ENCODE measurements at regions not wholly inside any gene's neighbourhood (a gene's known extent, or its start where the extent isn't known, plus 50 kb on each side); places are given as distances from the start of the nearest gene placed in this dataset.

DNA sequence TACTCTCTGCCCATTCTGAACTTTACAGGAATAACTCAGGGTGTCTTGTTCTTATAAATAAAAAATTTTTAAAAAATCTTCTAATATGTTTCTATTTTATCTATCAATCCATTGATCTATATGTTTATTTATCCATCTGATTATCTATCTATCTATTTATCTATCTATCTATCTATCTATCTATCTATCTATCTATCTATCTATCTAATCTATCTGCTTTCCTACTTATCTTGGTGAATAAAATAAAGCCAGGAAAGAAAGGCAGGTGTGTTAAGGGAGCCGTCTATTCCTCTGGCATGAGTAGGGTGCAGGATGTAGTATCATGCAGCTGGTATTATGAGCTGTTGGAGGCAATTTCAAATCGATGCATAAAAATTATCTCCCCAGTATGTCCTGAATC is 153.0 kb downstream of the FOXA2 start:
- no peak for DNase-seq (ENCODE audit: low read depth in 2 of 2)

DNA sequence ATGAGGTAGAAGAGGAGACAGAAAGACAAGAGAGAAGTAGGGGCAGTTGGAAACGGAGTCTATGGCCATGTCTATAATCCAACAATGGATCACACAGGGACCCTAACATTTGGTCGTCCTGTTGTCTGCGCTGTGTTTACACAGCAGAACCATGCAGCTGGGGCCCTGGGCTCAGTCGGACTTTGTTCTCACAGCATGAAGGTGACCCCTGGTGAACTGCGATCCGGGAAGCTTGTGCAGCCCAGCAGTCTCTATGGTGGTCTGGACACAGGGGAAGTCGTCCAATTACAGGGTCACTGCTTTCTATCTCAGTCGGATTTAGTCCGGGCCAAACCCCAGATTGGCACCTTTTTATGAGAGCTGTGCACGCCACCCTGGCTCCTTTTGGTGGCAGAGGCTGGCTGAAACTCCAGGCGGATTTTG is 153.6 kb downstream of the FOXA2 start:
- no peak for DNase-seq (ENCODE audit: low read depth in 2 of 2)

DNA sequence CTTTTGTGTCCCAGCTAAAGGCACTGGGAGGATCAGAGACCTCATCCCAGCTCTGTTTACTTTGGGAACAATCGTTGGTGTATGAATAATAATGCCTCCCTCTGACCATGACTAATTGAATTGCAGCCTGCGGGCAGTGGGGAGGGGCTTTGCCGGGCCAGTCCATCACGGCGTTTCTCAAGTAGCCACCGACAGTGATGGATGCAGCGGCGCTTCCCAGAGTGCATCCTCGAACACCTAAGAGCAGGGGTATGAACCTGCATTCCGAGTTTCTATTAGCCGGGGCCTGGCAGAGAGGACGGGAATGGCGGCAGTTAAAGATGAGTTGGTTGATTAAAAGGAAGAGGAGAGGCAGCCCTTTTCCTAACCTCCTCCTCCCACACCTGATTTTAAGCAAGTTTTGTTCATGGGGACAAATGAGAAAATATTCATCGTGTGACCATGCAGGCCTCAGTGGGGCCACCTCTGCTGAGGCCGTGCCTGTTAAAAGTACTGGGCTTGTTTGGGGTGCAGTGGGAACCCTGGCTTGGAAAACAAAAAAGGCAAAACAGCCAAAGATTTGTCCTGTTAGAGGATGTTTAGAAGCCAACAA is 154.1 kb downstream of the FOXA2 start:
- no peak for DNase-seq (ENCODE audit: low read depth in 2 of 2)

DNA sequence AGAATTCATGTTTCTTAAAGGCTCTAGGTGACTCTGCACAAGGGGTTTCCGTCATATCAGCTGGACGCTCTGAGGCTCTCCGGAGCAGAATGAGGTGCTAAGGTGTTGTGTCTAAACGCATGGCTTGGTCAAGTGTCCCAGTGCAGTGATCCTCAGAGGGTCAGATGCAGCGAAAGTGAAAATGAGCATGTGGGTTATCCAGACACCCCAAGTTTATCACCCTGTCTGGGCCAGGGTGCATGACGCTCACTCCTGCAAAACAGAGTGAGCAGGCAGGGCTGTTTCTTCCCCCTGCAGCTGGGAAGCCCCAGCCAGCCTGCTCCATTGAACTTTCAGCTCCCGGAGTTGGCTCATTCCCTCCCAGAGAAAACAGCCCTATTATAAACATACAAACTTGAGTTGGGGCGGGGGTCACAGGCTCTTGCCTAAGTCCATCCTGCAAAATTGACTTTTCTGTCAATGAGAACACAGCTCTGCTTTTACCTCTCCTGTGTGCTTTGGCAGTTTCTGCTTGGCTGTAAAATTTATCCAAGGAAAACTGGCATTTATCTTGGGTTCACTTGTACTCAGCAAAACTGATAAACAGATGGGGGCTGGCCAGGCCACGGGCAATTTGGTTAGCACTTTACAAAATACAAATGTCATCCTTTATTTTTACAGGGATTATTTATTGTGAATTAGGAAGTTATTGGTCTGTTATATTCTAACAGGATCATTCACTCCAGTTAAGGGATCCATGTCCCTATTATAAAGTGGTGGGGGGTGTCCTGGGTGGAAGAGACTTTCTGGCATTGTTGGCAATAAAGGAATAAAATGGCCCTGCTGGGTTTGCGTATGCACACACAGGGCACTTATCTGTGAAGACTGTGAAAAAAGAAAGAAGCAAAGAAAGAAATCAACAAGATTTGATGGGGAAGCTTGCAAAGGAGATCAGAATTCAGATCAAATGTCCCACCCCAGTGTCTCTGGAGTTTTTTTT is 154.9 kb downstream of the FOXA2 start:
- no peak for DNase-seq (ENCODE audit: low read depth in 2 of 2)

DNA sequence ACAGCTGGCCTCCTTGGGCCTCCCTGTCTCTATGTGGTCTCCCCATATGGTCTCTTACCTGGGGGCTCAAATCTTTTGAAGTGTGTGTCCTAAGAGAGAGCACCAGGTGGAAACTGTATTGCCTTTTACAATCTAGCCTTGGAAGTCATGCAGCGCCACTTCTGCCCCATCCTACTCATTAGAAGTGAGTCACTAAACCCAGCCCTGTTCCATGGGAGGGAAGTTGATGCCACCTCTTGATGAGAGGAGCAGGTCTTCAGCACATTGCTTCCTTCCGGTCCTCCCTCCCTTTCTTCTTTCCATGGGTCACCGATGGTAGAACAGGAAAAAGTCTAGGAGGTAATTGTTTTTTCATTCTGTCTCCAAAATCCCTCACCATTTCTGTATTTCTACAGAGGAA is 156.3 kb downstream of the FOXA2 start:
- no peak for DNase-seq (ENCODE audit: low read depth in 2 of 2)

DNA sequence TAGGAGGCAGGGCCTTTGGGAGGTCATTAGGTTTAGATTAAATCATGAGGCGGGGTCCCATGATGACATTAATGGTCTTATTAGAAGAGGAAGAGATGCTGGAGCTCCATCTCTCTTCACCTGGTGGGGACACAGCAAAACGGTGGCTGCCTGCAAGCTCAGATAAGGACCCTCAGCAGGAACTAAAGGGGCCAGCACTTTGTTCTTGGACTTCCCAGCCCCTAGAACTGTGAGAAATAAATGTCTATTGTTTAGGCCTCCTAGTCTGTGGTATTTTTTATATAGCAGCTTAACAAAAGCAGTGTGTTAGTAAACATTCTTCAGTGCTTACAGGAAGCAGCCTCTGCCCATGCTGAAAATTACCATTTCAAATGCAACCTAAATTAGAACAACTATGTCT is 157.6 kb downstream of the FOXA2 start:
- DNase-seq (ENCODE audit: low read depth in 2 of 2): no peak

DNA sequence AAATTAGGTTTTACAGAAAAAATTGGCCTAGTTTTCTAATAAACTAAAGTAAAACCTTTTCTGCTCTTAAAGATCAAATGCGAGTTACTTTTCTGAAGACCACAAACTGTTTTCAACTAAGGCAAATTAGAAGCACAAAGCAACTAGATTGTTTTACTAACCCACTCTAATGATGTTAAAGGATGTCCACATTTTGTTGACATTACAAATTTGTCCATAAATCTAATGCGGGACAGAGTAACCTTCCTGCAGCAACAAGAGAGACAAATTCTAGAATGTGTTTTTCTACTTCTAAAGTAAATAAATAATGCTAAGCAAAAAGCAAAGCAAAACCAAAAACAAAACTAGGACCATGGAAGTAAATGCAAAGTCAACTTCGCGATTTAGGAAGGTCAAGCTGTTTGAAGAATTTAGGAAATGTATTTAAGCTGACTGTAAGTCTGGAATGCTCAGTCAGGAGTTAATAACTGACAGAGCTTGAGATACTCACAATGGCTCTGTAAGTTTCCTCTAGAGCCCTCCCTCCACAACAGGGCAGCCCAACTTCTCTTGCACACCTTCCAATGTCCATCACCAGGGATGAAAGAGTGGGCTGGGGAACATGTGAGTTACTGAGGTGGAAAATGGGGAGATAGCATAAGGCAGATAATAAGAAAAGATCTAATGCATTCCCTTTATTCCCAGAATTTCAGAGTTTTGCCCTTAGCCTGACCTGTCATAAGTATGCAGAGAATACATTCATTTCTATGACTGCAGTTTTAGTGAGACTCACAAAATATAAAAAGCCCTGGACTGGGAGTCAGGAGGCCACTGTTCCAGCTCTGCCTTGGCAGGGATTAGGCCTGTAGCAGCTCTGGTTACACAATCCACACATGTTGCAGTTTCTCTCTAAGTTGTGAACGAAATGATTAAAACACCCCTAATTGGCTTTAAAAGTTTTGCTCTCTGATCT is 158.8 kb downstream of the FOXA2 start:
- DNase-seq (ENCODE audit: low read depth in 2 of 2): no peak

DNA sequence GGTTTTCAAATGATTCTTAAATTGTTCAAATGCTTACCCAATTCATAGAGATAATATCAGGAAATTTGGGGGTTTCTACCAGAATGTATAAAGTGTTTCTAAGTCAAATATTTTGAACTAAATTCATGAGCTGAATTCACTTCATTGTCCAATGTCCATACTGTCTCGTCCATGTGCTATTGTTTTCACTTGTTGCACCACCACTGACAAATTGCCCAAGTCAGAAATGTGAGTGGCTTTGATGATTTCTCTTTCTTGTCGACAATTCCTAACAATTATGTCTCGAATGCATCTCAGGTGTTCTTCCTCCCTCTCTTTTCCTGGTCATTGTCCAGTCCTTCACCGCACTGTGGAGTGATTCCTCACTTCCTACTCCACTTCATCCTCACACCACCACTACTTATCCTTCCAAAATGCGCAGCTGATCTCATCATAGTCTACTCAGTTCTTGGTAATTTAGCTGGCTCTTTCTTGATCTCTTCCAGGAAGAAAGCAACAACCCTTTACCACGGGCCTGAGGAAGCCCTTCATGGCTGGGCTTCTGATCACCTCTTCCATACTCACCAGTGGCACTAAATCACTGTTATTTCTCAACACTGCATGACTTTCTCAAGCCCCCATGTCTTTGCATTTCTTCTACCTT is 161.1 kb downstream of the FOXA2 start:
- no peak for DNase-seq (ENCODE audit: low read depth in 2 of 2)

DNA sequence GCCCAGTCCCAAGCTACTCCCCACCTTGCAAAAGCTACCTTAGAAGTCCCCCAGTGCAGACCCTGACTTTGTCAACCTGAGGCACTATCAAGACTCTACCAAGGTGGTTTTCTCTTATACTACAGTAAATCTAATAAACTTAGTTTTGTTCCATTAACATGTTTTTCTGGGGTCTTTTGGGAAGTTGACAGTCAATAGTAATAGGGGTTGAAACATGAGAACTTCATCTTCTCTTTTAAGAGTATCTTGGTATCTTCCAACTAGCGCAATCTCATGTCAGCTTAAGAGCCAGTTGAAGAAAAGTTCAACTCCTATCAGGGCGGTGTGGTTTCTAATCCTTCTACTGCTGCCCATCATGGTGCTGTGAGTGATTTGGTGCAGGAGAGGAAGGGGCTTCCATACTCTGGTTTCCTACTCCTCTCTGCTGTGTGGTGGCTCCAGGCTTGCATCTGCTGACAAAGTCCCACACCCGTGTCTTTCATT is 164.2 kb downstream of the FOXA2 start:
- no peak for DNase-seq (ENCODE audit: low read depth in 2 of 2)

DNA sequence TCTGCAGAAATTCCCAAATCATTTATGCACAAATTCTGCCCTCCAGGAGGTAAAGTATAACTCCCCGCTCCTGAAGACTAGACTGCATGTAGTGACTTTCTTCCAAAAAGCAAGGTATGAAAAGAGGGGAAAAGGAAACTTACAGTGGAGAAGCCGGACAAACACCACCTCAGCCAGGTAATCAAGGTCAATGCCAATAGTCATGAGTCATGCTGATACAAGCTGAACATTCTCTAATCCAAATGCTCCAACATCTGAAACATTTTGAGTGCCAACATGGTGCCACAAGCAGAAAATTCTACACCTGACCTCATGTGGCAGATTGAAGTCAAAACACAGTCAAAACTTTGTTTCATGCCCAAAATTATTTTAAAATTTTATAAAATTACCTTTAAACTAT is 165.6 kb downstream of the FOXA2 start:
- no peak for DNase-seq (ENCODE audit: low read depth in 2 of 2)

DNA sequence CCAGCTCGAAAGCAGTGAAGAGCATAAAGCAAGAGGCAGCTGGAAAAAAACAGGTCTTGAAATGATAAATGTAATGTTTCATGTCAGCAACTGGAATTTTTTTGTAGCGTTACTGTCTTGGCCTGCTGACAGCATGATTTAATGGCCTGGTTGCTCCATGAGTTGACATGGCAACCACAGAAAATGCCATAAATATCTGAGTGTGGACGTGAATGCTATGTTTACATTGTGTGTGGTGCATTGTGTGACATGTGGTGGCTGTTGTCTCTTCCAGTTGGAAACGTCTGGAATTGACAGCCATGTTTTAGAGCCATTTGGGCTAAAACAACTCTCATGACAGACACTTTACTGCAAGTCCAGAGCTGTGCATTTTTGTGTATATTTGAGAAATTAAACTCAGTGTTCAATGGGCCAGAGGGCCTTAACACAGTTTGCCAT is 170.0 kb downstream of the FOXA2 start:
- DNase-seq (ENCODE audit: low read depth in 2 of 2): no peak

DNA sequence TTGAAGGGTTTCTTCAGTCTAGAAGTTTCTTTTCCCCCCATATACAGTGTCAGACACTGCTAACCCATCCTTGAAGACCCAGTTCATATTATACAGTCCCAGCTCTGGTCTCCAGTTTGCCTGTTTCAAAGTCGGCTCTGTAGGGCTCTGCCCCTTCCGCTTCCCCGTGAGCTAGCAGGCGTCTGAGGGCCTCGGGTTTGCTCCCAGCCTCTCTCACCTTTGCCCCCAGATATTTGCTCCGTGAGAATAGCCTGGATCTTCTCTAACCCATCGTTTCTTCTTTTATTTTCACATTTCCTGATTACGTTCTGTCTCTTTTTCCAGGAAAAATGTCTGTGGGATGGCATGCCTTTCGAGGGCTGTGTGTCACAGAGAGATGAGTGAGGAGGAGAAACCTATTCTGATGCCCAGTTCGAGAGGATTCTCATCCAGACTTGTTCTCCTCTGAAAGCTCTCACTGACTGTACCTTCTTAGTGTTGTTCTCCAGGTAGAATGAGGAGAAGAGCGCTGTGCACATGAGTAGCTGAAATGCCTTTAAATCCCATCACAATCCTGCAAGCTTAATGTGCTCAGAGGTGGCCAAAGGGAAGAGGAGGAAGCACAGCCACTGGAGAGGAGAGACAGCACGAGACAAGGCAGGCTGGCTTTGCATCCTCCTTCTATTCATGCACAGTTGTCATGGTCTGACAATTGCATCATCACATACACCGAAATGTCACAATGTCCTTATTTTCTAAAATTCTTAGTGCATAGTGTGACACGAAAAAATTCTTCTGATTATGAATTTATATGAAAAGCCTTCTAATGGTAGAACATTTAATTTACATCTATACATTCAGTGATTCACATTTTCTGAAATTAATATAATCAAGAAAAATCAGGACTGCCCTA is 171.1 kb downstream of the FOXA2 start:
- no peak for DNase-seq (ENCODE audit: low read depth in 2 of 2)

DNA sequence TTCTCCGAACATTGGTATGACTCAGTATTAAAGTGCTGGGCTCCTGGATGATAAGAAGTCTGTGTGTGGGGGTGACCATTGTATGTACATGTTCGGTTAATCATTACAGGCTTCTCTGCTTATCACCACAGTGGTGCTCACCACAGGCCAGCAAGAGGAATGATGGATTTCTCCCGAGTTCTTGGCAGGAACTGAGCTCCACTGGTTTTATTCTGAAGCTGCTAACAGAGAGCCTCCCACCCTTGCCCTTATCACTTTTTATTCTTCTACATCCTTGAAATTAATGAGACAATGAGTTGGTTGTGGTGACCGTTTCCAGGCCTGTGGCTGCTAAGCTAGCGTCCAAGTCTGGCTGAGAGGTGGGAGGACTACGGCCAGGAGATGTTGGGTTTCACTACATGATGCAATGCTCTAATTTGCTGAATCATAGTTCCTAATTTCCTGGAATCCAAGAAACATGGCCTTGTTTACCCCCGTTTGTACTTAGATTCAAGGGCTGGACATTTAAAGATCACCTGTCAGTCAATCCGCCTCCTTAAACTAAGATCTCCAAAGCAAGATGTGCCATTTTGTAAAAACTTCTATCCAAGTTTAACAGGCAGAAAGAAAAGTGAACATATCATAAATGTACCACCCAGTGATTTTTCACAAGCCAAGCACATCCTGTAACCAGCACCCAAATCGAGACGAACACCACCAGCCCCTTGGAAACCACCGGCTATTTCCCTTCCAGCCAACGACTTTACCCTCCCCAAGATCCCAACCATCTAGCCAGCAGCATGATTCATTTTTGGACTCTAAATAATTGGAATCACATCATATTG is 172.5 kb downstream of the FOXA2 start:
- no peak for DNase-seq (ENCODE audit: low read depth in 2 of 2)

DNA sequence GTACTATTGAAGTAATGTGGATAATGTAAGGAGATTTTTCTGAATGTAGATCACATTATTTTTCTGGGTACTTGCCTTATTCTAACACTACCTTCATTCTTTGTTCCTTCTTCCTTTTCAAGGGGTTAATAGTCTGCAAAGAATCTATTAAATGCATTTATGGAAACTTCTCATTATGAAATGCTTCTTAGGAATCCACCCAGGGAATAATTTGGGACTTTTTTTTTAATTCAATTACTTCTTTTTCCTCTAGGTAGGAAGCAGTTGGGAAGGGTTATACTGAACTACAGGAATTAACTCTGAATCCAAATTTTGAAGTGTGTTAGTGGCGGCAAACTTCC is 173.1 kb downstream of the FOXA2 start:
- no peak for DNase-seq (ENCODE audit: low read depth in 2 of 2)

DNA sequence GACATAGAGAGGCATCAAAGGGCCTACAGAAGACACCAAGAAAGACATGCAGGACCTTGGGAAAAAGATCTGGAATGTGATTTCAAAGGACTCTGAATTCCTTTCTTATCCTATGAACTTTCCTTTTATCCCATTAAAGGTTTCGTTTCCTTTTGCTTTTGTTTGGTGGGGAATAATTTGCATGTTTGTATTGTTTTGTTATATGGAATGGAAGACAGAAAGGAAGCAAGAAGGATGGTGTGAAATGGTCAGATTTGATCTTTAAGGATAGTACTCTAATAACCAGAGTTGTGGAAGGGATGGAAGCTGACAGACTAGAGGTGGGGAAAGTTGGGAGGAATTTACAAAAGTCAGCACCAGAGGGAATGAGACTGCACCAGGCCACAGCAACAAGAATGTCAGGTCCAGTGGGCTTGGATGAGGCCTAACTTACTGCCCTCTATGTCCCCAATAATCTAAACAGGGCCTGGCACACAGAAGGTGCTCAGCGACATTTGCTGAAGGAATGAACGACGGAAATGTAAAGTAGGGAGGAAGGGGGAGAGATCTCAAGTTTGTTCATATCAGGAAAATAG is 173.7 kb downstream of the FOXA2 start:
- DNase-seq (ENCODE audit: low read depth in 2 of 2): no peak

DNA sequence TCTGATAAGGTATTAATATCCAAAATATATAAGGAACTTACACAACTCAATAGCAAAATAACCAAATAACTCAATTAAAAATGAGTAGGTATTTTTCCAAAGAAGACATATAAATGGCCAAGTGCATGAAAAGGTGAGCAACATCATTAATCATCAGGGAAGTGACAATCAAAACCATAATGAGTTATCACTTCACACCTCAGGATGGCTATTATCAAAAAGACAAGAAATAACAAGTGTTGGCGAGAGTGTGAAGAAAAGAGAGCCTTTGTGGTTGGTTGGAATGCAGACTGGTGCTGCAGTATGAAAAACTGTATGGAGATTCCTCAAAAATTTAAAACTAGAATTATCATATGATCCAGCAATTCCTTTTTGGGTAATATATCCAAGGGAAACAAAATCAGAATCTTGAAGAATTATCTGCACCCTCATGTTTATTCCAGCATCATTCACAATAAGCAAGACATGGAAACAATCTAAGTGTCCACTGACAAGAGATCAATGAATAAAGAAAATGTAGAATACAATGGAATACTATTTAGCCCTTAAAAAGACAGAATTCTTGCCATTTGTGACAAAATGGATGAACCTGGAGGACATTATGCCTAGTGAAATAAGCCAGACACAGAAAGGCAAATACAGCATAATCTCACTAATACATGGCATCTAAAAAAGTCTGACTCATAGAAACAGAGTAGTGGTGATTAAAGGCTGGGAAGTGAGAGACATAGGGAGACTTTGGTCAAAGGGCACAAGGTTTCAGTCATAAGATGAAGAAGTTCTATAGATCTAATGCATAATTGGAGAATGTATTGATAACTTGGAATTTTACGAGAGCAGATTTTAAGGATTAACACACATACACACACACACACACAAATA is 175.6 kb downstream of the FOXA2 start:
- DNase-seq (ENCODE audit: low read depth in 2 of 2): no peak

DNA sequence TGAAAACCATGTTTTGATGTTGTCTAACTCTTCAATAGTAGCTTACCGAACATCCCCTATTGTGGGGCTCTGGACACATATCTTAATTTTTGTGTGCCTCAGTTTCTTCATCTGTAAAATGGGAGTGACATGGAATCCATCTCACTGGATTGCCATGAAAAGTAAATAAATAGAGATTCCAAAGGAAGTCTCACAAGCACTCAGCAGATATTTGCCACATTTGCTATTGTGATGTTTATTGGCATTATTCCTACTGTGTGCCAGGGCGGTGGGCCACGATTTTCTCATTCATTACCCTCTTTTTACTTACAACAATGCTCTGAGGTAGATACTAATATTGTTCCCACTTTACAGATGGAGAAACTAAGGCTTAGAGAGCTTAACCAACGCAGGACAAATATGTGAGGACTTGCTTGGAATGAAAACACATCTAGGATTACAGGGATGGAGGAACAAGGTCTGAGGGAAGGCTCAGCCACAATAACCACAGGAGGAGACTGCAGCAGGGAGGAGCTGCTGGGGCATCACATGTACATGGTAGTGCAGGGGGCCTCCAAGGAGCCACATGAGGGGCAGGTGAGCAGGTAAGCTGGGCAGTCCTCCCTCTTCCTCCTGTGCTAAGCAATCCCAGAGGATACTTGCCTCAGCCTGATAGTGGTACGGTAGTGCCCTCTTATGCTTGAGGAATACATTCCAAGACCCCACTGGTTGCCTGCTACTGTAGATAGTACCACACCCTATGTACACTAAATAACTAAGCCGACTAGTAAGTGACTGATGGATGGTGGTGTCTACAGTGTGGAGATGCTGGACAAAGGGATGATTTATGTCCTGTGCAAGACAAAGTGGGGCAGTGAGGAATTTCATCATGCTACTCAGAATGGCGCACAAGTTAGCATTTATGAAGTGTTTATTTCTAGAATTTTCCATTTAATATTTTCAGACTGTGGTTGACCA is 176.9 kb downstream of the FOXA2 start:
- no peak for DNase-seq (ENCODE audit: low read depth in 2 of 2)

All from stimulated activated CD8-positive, alpha-beta memory T cell treated with anti-CD3 and anti-CD28 coated beads, Interleukin-7, amount 100 ng/mL, for 1 hour (primary cell).